GM21526 (cell line): ENCODE measurements at regions not wholly inside any gene's neighbourhood (a gene's known extent, or its start where the extent isn't known, plus 50 kb on each side); places are given as distances from the start of the nearest gene placed in this dataset.

ENCODE experiments used
- ATAC-seq: cut with Tn5 transposase; IDR thresholded peaks from one replicate; pipeline ENCODE4 v1.9.1; 2021; ENCODE audit warnings: moderate library complexity; ENCODE audit not compliant: unreplicated experiment, low FRiP score

DNA sequence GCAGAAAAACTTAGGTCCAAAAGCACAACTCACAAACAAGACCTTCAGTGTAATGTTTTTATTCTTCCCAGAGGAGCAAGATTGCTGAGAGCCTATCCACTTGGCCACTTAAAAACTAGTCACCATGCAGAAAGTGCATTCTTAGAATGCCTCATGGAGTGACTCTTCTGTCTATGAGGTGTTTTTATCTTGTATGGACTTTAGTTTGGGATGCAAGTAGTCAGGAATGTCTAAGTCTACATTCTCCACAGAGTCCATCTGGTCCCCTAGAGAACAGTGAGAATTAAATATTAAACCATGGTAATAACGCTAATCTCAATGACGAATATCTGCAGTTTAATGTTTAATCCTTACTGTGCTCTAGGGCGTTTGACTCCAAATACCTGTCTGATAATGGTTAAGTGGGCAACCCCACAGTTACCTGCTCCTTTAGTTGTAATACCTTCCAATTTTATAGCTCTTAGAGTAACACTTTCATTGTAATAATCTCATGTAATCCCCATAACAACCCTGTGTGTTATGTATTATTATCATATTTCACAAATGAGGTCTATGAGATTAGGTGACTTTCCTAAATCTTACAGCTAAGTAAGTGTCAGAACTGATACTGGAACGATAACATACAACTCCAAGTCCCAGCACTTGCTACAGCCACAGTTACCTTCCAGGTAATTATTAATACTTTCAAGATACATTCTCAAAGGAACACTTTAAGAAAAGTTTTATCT, 235.6 kb upstream of the JADE1 start:
- no peak for ATAC-seq

DNA sequence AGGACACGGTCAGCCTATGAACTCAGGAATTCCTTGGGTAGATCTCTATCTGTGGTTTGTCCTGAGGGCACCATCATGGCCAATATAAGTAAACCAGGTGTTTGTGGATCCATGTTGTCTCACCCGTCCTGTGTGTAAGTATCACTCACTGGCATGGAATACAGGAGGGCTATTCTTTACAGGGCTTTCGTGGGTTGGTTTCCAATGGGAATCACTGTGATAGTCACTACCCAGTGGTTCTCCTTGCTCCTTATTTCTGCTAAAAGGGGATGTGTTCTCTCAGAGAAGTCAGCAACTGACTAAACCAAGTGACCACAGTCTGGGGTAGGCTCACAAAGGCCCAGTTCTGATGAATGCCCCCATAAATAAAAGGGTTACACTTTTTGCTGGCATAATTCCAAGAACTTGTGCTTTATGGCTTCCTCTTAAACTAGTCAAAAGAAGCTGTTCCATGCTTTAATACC, 236.7 kb upstream of the JADE1 start:
- no peak for ATAC-seq

DNA sequence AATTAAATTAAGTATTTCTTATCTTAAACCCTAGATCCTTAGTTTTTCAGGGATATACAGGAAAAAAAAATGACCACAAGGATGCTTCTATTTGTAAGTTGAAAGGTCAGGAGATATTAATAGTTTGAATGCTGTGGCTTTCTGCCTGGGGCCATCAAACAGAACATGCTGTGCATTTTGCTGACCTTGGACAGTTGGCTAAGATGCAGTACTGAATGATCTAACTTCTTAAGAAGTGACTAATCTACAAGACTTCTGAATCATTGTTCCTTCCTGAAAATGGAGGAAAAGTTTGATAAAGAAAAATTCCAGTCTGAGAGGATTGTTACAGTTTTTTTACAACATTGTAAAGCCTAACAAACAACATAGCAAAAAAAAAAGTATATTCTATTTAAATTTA, 237.8 kb upstream of the JADE1 start:
- ATAC-seq, result no peak

DNA sequence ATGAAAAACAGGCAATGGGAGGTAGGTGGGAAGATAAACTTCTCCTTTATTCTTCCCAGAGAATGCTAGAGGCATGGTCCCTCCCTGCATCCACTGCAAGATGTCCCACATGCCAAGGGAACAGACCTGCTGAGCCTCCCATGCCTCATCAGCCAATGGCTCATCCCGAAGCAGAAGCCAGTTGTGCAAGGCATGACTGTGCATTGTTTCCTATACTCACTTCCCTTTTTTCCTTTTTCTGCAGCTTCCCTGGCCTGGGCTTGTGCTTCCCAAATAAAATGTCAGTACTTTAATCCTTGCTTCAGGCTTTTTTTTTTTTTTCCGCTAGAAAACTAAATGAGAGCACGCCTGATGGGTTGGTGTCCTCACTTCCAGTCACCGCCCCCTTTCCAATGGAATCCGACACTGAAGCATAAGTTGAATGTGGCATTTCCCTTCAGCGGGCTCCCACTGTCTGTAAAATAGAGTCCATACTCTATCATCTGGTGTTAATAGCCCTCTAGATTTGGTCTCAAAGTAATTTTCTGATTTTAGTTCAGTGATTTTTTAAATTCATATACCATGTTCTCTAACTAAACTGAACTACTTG, 239.0 kb upstream of the JADE1 start:
- ATAC-seq, result no peak

DNA sequence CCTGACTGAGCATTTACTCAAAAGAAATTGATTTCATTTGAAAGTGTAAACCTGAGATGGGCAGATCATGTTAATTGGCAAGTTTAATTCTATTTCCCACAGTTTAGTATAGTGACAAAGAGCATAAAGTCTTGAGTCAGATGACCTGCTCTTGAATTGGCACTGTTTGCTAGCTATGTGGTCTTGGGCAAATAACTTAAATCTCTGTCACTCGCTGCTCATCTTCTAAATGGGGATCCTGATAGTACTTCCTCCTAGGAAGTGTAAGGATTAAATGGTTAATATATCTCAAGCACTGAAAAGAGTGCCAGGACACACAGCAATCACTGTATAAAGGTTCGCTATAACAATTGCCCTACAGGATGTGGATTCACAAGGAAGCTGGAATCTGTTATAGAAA, 242.8 kb upstream of the JADE1 start:
- no peak for ATAC-seq

DNA sequence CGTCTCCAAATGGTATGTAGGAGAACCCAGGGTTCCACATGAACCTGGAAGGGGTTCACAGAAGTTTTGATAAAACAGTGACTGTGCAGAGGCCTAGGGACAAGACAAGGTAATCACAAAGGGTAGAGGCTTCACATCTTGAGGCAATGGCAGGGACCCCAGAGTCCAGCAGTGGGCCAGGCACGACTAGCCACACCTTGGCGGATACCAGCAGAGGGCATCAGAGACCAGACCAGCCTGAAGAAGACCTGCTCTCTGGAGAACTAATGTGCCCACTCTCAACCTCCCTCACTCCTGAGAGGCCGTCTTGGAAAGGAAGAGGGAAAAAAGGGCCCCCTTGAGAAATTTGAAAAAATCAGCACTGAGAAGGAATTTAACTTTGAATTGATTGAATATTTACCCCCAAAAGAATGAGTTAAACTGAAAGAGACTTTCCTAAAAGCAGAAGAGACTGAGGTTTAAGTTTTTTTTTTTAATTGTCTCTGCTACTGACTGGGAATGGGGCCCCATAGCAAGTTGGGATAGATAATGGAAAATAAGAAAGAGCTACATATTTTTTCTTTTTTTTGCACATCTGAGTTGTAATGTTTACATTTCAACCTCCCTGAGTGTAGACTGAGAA, 243.8 kb upstream of the JADE1 start:
- ATAC-seq, result no peak

DNA sequence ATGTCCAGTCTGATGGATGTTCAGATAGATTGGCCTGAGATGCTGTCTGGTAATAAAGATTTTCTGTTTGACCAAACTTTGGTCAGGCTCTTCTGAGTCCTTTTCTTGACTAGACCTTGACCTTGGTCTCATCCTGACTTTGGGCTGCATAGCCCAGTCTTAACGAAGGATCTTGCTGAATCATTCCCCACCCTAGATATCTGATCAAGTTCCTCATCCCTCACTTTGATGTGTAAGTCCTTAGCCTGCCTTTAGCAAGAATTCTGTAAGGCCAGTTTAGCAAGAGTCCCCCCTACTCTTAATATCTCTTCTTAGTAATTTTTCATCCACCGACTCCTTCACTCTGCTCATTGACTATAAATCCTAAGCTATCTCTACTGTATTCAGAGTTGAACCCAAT, 244.4 kb upstream of the JADE1 start:
- ATAC-seq, result no peak

DNA sequence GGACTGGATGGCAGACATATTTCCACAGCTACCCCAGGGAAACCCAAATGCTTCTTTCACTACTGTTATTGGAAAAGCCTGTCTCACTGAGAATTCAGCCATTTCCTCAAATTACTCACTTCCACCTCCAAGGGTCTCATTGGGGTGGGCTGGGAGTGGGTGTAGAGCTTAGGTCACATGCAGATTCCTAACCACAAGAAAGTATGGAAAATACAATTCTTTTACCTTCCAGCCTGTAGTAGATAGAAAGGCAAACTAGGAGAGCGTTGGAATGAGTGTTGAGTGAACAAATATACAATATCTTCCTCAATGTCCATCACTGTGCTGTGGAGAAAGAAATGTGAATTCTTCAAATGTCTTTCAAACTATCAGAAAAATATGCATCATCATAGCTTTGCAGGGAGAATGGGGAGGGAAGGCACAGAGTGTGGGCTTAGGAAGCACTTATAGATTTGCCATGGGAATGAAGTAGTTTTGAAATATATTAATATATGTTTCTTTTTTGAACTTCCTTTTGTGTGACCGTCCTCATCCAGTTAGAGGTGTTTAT, 245.3 kb upstream of the JADE1 start:
- ATAC-seq, result no peak

DNA sequence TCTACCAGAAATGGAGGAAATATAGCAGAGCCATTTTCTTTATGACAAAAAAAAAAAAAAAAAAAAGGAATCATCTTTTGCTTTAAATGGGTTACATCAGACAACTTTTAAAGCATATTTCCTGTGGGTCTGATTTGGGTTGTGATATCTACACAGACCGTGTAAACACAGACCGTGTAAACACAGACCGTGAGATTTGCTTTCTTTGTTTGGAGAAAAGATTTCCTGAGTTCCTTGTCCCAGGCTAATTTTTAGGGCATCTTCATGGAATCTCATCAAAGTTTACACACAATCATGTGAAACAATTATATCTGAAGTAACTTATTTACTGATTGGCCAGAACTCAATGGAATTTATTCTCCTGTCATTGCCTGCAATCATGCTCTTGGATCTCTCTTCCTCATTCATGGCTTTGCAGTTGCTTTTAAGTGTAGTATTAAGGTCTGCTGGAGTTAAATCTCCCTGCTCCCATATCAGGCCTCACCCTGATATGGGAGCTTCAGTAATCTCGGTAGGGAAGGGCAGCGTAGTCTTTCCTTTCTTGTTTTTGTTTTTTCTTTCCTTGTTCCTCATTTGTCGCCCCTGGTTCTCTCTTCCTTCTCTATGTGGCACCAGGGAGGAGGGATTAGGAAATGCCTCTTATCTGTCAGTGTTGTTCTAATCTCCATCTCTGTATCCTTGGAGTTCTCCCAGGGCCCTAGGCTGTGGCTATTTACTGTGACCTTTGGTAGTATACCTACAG, 248.6 kb upstream of the JADE1 start:
- no peak for ATAC-seq

DNA sequence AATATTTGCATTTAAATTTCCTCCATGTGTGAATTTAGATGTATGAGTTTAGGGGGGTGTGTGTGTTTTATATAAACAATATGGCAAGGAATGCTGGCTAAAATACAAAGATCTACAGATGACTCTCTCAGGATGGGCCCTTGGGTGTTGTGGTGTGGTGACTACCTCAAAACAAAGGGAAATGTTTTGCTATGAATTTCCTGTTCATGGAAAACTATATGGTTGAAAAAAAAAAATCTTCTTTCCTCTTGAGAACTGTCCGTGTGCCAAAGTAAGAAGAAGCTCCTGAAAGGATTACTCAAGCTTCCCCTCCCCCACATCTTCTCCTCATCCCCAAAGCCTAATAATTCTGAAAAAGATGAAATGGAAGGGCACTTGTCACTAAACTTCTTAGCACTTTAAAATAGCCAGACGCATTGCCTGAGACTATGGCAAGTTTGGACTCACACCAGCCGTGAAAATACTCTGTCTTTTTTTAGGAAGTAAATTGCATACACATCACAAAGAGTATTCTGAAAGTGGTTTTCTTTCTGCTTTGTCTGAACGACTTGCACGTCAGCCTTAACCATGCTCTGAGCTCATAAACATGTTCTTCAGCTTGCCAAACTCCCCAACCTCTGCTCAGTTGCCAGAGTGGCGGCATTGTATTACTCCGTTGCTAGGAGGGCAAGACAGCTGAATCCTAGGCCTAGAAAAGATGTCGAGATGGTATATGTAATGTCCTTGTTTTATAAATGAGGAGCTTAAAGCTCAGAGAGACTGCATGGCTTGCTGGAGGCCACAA, 250.4 kb upstream of the JADE1 start:
- ATAC-seq, result no peak

DNA sequence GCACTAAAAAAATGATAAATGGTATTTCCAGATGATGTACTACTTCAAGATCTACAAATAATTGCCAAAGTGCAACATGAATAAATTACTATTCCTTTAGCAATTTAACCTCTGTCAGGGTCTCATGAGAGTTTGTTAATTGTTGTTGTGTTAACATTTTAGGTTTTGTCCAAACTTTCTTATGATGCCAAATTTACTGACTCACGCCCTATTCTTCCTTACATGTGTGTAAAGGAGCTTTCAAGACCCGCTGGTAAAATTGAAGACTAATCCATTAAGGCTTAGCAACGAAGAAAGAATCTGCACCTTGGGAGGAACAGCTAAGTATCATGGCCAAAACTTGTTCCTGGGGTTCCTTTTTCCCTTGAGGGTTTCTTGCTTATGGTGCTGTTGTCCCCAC, 252.7 kb upstream of the JADE1 start:
- no peak for ATAC-seq

DNA sequence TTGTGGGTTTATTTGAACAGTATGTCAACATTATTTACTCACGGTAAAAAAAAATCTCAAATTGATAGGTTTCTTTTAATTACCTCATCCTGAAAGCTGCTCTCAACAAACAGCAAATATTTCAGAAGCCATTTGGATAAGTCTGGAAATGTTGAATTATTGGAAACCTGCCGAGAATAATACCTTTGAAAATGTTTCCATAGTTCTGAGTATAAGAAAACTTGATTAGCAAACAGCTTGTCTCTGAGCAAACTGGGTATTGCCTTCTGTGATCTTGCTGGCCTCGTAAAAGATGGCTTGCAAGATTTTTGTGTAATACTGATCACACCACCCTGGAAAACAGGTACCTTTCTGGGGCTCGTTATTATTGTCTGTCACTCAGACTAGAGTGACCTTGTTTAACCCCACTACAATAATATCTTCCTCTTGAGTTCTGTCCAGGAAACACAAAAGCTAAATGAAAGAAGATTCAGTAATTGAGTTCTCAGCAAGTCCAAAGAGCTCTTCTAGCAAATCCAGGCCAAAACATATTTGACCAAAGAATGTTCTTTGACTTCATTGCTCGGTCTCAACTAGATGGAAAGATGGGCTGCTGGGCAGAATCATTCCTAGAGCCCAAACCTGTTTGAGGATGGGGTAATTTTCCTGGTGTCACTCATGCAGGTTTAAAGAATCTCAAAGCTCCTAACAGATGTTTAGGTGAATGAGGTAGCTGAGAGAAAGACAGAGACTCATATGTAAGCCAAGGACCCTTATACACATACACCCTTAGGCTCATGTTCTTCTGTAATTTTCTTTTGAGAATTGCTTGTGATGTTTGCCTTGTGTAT, 255.6 kb upstream of the JADE1 start:
- ATAC-seq, result no peak

DNA sequence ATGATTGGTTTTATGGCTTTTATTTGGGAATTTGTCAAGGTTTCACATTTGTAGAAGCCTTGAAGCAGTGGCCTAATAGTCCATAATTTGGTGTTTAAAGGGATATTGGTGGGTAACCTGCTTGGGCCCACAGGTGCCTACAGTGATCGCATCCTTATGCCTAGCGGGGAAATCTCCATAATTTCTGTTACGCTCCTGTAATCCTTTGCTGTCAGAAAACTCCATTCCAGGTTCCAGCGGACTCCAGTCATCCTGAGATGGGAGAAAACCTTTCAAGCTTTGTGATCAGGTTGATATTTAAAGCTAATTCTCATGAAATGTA, 257.0 kb upstream of the JADE1 start:
- ATAC-seq, result no peak

DNA sequence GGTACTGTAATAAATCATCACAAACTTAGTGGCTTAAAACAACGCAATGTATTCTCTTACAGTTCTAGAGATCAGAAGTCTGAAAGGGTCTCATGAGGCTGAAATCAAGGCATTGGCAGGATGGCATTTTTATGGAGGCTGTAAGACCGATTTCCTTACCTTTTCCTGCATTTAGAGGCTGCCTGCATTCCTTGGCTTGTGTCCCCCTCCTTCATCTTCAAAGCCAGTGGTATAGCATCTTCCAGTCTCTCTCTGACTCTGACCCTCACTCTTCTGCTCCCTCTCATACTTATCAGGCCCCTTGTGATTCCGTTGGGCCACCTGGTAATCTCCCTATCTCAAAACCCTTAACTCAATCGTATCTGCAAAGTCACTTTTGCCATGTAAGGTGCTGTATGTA, 258.2 kb upstream of the JADE1 start:
- no peak for ATAC-seq

DNA sequence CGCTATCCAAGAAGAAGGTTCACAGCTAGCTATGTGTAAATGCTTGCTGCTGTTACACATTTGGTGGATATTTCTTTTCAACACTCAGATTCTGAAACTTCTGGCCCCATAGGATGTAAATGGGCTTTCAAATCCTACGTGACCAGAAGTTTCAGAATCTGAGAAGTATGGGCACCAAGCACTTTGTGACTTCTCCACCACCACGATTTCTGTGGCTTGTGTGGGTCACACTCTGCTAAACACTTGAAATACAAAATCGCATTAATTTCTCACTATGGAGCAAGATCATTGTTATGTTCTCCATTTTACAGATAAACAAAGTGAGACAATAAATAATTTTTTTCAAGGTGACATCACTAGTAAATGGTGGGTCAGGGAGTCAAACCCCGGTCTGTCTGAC, 259.4 kb upstream of the JADE1 start:
- no peak for ATAC-seq

DNA sequence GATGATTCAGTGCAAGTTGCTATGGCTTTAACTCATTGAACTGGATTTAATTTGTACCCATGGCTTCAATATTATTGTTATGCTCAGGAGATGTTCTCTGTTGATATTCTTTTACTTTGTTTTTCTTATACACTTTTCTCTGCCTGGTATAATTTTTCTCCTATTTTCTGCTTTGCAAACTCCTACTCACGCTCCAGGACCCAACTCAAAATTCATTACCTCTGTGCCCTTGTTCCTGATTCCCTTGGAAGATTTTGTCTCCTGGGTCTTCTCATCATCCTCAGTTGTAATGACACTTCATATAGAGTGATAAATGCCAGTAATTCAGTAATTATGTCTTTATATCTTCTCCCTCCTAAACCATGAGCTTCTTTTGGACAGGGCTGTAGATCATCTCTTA, 259.9 kb upstream of the JADE1 start:
- no peak for ATAC-seq

DNA sequence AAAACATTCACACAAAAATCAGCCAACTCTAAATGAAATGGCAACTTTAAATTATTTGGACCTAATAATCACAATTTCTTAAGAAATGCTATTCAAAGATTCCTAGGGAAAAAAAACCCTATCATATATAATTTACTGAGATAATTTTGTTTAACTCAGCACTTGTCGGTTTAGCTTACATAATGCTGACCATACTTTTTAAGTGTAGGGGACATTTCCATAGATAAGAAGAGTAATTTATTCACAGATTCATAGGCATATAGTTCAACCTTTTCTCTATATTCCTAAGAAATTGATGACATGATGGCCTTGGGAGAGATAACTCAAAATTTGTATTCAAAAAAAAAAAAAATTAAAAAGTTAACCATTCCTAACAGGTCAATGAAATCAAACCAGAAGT, 260.8 kb upstream of the PGRMC2 start:
- no peak for ATAC-seq

DNA sequence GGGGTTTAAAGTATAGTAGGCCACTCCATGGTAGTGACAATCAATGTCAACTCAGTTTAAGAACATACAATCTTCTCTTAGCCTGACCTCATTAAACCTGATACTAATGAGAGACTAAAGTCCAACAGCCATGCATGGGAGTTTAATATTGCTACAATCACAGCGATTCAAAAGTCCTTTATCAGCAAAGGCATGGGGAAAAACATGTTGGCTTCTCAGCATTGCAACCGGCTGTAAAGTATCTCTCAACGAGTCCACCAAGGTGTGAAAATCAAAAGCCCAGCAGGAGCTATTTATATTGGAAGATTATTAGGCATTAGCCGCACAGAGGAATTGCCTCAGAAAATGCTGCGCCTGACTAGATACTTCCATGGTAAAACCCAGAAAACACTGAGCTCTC, 256.7 kb upstream of the PGRMC2 start:
- no peak for ATAC-seq

DNA sequence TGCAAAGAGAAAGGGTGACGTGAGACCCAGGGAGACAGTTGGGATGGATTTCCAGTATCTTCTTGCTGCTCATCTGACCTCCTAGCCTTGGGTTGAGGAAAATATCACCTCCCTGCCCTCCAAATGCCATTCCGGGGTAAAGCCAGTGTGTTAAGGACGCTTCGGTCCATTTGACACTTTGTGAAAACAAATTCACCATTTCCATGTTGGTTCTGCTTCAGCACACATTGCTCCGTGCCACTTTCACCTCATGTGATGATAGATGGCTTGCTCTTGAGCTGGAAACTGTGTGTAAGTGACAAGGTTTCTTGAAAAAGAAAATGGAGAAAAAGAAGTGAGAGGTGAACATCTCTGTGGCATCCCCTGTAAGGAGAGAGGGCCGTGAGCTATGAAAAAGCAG, 256.1 kb upstream of the PGRMC2 start:
- no peak for ATAC-seq

DNA sequence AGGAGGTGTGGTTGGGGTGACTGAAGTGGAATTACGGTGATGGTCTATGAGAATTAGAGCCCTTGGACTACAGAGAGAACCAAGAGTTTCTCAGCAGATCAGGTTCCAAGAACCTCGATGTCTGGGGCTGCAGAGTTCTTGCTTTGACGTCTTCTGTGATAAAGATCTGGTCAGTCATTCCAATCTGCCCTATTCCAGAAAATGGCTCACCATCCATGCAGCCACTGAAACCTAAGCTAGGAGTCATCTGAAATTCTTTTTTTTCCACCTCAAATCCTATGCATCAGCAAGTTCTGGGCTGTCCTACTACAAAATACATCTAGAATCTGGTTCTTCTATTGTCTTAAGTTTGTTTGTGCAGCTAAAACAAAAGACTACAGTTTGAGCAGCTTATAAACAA, 254.4 kb upstream of the PGRMC2 start:
- ATAC-seq, result no peak
